ENCODE measurements at regions not wholly inside any gene's neighbourhood (a gene's known extent, or its start where the extent isn't known, plus 50 kb on each side); places are given as distances from the start of the nearest gene placed in this dataset.

GRCh38 chr5:89269721-89270120, 386.7 kb upstream of the MEF2C start:
- no peaks in the 10 kb centered on the region for H3K27me3 ChIP-seq (ENCODE audit: insufficient read depth, low read depth, low read length)
- H4K20me1 ChIP-seq (ENCODE audit: insufficient read depth): no peaks in the 10 kb centered on the region
- H3K4me3 ChIP-seq (ENCODE audit: low read length): no peak overlapping the region
- H2AFZ ChIP-seq (ENCODE audit: low read depth, low read length): no peak overlapping the region
- no peaks in the 10 kb centered on the region for H3K9me2 ChIP-seq (ENCODE audit: insufficient read depth, low read length)
- H3K4me2 ChIP-seq (ENCODE audit: low read length): no peak overlapping the region
- H3K79me2 ChIP-seq (replicated peaks; ENCODE audit: insufficient read depth, low read length): no peaks in the 10 kb centered on the region
- TF ChIP-seq POLR2AphosphoS5 (IDR thresholded peaks at IDR 0.05) (no peak), RAD21 (conservative IDR thresholded peaks at IDR 0.05) (no peak), EZH2 (IDR thresholded peaks at IDR 0.05; ENCODE audit: borderline replicate concordance, insufficient read depth, low read length, poor library complexity, severe bottlenecking) (no peak), TAF1 (IDR thresholded peaks at IDR 0.05; ENCODE audit: low read depth) (no peak), SMC3 (conservative IDR thresholded peaks at IDR 0.05; ENCODE audit: poor library complexity) (no peak), MXI1 (conservative IDR thresholded peaks at IDR 0.05; ENCODE audit: poor library complexity, severe bottlenecking) (no peak), EP300 (conservative IDR thresholded peaks at IDR 0.05; ENCODE audit: poor library complexity, severe bottlenecking) (no peak)
- H3K9me3 ChIP-seq (ENCODE audit: low read length): no peaks in the 10 kb centered on the region
- no peaks in the 10 kb centered on the region for H3K36me3 ChIP-seq (ENCODE audit: insufficient read depth, low read length)
- no peaks in the 10 kb centered on the region for H3F3A ChIP-seq (ENCODE audit: insufficient read depth, low read length, poor library complexity, severe bottlenecking)
- H3K9ac ChIP-seq (ENCODE audit: low read length): no peak overlapping the region
- no peak overlapping the region for H3K27ac ChIP-seq (ENCODE audit: low read length)

- H4K20me1 ChIP-seq (ENCODE audit: insufficient read depth): no peaks in the 10 kb centered on the region
- H3K9me3 ChIP-seq (ENCODE audit: low read length): no peaks in the 10 kb centered on the region
- TF ChIP-seq EP300 (conservative IDR thresholded peaks at IDR 0.05; ENCODE audit: poor library complexity, severe bottlenecking): no peak
- no peak for TF ChIP-seq POLR2AphosphoS5 (IDR thresholded peaks at IDR 0.05)
- TF ChIP-seq, protein P1, sequence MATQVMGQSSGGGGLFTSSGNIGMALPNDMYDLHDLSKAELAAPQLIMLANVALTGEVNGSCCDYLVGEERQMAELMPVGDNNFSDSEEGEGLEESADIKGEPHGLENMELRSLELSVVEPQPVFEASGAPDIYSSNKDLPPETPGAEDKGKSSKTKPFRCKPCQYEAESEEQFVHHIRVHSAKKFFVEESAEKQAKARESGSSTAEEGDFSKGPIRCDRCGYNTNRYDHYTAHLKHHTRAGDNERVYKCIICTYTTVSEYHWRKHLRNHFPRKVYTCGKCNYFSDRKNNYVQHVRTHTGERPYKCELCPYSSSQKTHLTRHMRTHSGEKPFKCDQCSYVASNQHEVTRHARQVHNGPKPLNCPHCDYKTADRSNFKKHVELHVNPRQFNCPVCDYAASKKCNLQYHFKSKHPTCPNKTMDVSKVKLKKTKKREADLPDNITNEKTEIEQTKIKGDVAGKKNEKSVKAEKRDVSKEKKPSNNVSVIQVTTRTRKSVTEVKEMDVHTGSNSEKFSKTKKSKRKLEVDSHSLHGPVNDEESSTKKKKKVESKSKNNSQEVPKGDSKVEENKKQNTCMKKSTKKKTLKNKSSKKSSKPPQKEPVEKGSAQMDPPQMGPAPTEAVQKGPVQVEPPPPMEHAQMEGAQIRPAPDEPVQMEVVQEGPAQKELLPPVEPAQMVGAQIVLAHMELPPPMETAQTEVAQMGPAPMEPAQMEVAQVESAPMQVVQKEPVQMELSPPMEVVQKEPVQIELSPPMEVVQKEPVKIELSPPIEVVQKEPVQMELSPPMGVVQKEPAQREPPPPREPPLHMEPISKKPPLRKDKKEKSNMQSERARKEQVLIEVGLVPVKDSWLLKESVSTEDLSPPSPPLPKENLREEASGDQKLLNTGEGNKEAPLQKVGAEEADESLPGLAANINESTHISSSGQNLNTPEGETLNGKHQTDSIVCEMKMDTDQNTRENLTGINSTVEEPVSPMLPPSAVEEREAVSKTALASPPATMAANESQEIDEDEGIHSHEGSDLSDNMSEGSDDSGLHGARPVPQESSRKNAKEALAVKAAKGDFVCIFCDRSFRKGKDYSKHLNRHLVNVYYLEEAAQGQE (IDR thresholded peaks at IDR 0.05; ENCODE audit: borderline replicate concordance): no peak
- TF ChIP-seq TAF1 (IDR thresholded peaks at IDR 0.05; ENCODE audit: low read depth): no peak
- no peak for TF ChIP-seq RAD21 (conservative IDR thresholded peaks at IDR 0.05)
- TF ChIP-seq CTCF (IDR thresholded peaks at IDR 0.05; ENCODE audit: poor library complexity, severe bottlenecking): no peak
- no peak overlapping the region for H3K4me3 ChIP-seq (ENCODE audit: low read length)
- no peak overlapping the region for H3K9ac ChIP-seq (ENCODE audit: low read length)
- no peaks in the 10 kb centered on the region for H3K9me2 ChIP-seq (ENCODE audit: insufficient read depth, low read length)
- no peaks in the 10 kb centered on the region for H3K79me2 ChIP-seq (replicated peaks; ENCODE audit: insufficient read depth, low read length)
- no peaks in the 10 kb centered on the region for H3F3A ChIP-seq (ENCODE audit: insufficient read depth, low read length, poor library complexity, severe bottlenecking)
- no peaks in the 10 kb centered on the region for H3K36me3 ChIP-seq (ENCODE audit: insufficient read depth, low read length)
- H2AFZ ChIP-seq (ENCODE audit: low read depth, low read length): no peak overlapping the region
- H3K27ac ChIP-seq (ENCODE audit: low read length): no peak overlapping the region
- no peaks in the 10 kb centered on the region for H3K27me3 ChIP-seq (ENCODE audit: insufficient read depth, low read depth, low read length)
- no peak overlapping the region for H3K4me2 ChIP-seq (ENCODE audit: low read length)
Measured at GRCh38 chr5:89268460-89268859, 385.5 kb upstream of the MEF2C start.

- no peak overlapping the region for H3K4me3 ChIP-seq (ENCODE audit: low read length)
- H4K20me1 ChIP-seq (ENCODE audit: insufficient read depth): no peaks in the 10 kb centered on the region
- H3K4me2 ChIP-seq (ENCODE audit: low read length): no peak overlapping the region
- no peak overlapping the region for H3K9ac ChIP-seq (ENCODE audit: low read length)
- no peak overlapping the region for H3K27ac ChIP-seq (ENCODE audit: low read length)
- no peak for TF ChIP-seq MXI1 (conservative IDR thresholded peaks at IDR 0.05; ENCODE audit: poor library complexity, severe bottlenecking)
- TF ChIP-seq, protein P1 (IDR thresholded peaks at IDR 0.05; ENCODE audit: borderline replicate concordance): no peak
- no peak for TF ChIP-seq EP300 (conservative IDR thresholded peaks at IDR 0.05; ENCODE audit: poor library complexity, severe bottlenecking)
- no peak for TF ChIP-seq TAF1 (IDR thresholded peaks at IDR 0.05; ENCODE audit: low read depth)
- no peak for TF ChIP-seq EZH2 (IDR thresholded peaks at IDR 0.05; ENCODE audit: borderline replicate concordance, insufficient read depth, low read length, poor library complexity, severe bottlenecking)
- TF ChIP-seq POLR2AphosphoS5 (IDR thresholded peaks at IDR 0.05): no peak
- no peak for TF ChIP-seq SMC3 (conservative IDR thresholded peaks at IDR 0.05; ENCODE audit: poor library complexity)
- TF ChIP-seq RAD21 (conservative IDR thresholded peaks at IDR 0.05): no peak
- TF ChIP-seq CTCF (IDR thresholded peaks at IDR 0.05; ENCODE audit: poor library complexity, severe bottlenecking): no peak
- H3K27me3 ChIP-seq (ENCODE audit: insufficient read depth, low read depth, low read length): no peaks in the 10 kb centered on the region
- no peaks in the 10 kb centered on the region for H3K9me2 ChIP-seq (ENCODE audit: insufficient read depth, low read length)
- H3K9me3 ChIP-seq (ENCODE audit: low read length): no peaks in the 10 kb centered on the region
- no peaks in the 10 kb centered on the region for H3K36me3 ChIP-seq (ENCODE audit: insufficient read depth, low read length)
- H3F3A ChIP-seq (ENCODE audit: insufficient read depth, low read length, poor library complexity, severe bottlenecking): no peaks in the 10 kb centered on the region
- H2AFZ ChIP-seq (ENCODE audit: low read depth, low read length): no peak overlapping the region
- no peaks in the 10 kb centered on the region for H3K79me2 ChIP-seq (replicated peaks; ENCODE audit: insufficient read depth, low read length)
Measured at GRCh38 chr5:89267788-89268187, 384.8 kb upstream of the MEF2C start.

All from neural cell (in vitro differentiated cells).